DMS53 (cell line): ENCODE measurements at regions not wholly inside any gene's neighbourhood (a gene's known extent, or its start where the extent isn't known, plus 50 kb on each side); places are given as distances from the start of the nearest gene placed in this dataset.
"Not testable (repeated sequence)": the region's sequence is repeated elsewhere in the genome, so short reads cannot be mapped to it uniquely, and the experiment has no call there.

Experiments
- DNase-seq: peaks from one replicate; lab custom pipeline; 2025; lab: John Stamatoyannopoulos, UW

GRCh38 chr2:194962254-194962653 lies 694.8 kb upstream of the SLC39A10 start:
- no peak for DNase-seq

GRCh38 chr2:194954218-194954617 lies 702.8 kb upstream of the SLC39A10 start:
- DNase-seq, result no peak

GRCh38 chr2:194946826-194947225 lies 710.2 kb upstream of the SLC39A10 start:
- DNase-seq, result no peak

GRCh38 chr2:194938066-194938465 lies 719.0 kb upstream of the SLC39A10 start:
- DNase-seq, result no peak

DNA sequence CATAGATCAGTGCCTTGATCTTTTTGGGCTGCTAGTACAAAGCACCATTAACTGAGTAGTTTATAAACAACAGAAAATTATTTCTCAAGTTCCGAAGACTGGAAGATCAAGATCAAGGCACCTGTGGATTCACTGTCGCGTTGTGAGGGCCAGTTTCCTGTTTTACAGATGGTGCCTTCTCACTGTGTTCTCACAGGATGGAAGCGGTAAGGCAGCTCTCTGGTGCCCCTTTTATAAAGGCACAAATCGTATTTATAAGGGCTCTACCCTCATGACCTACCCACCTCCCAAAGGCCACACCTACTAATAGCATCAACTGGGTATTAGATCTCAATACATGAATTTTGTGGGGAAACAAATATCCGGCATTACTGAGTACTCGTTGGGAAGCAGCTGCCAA lies 729.5 kb upstream of the SLC39A10 start:
- DNase-seq, result no peak

DNA sequence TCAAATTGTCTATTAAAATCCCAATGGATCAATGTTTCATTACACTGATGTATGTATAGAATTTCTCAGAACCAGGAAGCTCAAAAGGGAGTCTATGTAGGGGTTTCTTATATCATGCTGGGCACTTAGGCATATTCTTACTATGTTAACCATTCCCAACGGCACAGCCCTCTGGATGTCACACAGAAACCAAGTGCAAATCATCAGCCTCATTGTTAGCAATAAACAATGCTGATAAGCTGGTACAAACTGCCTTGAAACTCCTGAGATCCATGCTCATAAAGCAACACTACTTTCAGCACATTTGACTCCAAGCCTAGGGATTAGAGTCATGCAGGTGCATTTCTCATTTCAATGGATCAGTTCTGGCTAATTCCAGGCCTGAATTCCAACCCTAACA lies 730.2 kb upstream of the SLC39A10 start:
- DNase-seq, result no peak

DNA sequence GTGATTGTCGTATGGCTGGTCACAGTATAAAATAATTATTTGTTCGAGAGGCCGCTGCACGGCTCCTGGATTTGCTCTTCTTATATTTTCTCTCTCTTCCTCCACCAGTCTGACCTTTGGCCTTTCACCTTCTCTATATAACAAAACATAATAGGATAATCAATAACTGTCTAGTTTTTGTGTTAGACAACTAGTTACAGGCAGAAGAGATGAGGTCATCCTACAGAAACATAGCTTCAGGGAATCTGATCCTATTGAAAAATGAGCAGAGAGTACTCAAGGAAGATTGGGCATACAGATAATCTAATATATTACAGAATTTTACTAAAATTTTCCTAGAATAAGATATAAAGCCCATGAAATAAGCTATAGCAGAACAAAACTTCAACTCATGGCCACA lies 731.3 kb upstream of the SLC39A10 start:
- no peak for DNase-seq

- DNase-seq, result no peak
These were observed 739.5 kb upstream of the SLC39A10 start for GRCh38 chr2:194917519-194917918.

GRCh38 chr2:194915485-194915884 lies 741.5 kb upstream of the SLC39A10 start:
- no peak for DNase-seq

DNA sequence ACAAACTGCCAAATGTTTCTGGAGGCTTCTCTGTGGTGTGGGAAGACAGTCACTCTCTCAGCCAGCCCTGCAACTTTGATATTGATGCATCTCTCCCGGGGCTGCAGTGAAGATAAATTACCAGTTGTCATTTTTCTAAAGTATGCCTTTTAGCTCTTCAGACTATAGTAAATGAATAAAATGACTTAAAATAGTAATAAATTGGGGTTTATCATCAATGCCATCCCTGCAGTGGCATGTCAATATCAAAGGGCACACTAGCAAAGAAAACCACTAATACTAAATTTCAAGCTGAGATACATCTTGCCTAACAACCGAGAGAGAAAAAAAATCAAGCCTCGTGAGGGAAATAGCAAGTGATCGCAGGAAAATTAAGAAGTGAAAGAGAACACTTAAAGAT lies 749.5 kb upstream of the SLC39A10 start:
- no peak for DNase-seq

GRCh38 chr2:194896871-194897270 lies 760.2 kb upstream of the SLC39A10 start:
- DNase-seq, result no peak

GRCh38 chr2:194883711-194884110 lies 773.3 kb upstream of the SLC39A10 start:
- peak; percentile 13 for DNase-seq

GRCh38 chr2:194870974-194871535 lies 786.0 kb upstream of the SLC39A10 start:
- DNase-seq, result peak; percentile 31

- peak; percentile 67 for DNase-seq
These were observed 789.7 kb upstream of the SLC39A10 start for GRCh38 chr2:194867328-194867727.

- no peak for DNase-seq
These were observed 802.1 kb upstream of the SLC39A10 start for GRCh38 chr2:194854941-194855340.

DNA sequence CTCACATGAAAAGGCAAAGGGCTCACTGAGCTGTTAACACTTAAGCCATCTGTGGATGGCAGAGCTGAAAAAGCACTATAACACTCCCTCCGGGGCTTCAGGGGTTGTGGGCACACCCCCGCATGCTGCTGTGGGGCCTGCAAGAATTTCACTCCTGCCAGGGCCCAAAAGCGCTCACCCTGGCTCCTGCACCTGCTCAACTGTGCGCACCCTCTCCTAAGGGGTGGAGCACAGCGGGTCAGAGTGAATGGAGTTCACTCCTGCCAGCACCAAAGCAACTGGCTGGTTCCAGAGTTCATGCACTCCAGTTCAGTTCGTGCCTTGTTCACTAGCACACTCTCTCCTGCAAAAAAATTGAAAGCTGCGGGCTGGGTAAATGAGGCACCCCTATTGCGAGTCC lies 814.2 kb upstream of the SLC39A10 start:
- DNase-seq, result no peak

- DNase-seq, result not testable (repeated sequence)
These were observed 822.7 kb upstream of the SLC39A10 start for GRCh38 chr2:194834371-194834770.

DNA sequence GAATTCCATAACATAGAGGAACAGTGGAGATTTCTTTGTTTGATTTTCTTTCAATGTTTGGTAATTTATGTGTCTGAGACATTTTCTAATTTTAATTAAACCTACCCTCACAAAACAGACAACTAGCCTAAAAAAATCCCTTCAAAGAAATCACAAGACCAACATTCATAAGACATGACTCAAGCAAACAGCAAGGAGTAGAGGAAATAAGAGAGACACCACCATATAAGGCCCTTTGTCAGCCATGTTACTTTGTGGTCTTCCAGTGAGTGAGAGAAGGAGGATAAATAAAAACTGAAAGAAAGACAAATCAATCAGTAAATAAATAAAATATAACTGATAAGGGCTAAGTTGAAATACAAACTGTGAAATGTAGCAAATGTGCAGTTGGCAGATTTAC lies 830.8 kb upstream of the SLC39A10 start:
- no peak for DNase-seq

DNA sequence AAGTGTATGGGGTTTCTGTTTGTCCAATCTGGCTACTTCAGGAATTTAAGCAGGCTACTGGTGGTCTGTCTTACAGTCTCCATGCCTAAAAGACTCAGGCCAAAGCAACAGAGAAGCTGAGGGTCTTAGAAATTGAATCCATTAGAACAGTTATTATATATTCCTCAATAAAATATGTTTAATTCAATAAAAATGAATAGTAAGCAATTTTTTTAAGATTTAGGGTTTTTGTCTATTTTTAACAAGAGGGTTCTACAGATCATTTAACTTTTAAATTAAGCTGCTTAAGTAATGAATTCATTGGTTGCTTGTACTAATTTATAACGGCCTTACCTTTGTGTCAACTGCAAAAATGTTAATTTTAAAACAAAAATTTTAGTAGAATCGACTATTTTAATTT lies 832.6 kb upstream of the SLC39A10 start:
- DNase-seq, result no peak

- DNase-seq, result no peak
These were observed 834.4 kb upstream of the SLC39A10 start for GRCh38 chr2:194822657-194823056.

- DNase-seq, result no peak
These were observed 834.9 kb upstream of the SLC39A10 start for GRCh38 chr2:194822097-194822496.

DNA sequence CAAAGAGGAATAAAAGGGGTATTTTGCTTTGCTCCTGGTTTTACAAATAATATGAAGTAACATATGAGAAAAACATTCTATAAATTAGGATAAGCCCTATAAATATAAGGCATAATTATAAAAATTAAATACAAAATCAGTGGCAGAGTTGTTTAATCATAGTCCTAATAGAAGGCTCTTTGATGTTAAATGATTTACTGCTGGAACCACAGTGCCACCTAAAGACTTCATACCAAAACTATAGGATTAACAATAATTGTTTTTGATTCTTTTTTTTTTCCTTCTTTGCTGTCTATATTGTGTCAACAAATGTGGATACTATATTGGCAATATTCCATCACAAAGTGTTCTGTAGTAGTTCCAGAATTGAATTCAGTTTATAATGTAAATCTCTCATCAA lies 837.7 kb upstream of the SLC39A10 start:
- peak; percentile 62 for DNase-seq

DNA sequence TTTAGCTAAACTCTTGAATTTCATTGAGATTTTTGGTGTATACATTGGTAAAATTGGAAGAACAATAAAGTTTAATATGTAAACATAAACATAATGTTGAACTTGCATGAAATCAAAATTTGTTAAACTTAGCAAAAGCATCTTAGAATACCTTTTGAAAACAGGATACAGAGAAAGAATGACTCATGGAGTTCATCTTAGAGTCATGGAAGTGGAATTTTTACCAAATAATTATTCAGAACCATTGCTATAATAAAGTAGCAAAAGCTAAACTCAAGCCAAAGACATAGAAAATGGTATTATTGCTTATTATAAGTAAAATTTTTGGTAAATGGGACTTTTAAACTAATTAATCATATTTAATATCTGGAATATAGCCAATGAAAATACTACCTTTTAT lies 841.6 kb upstream of the SLC39A10 start:
- DNase-seq, result no peak

- no peak for DNase-seq
These were observed 854.4 kb upstream of the SLC39A10 start for GRCh38 chr2:194802589-194802988.

- not testable (repeated sequence) for DNase-seq
These were observed 870.0 kb upstream of the SLC39A10 start for GRCh38 chr2:194787071-194787470.
